ENCODE measurements at regions not wholly inside any gene's neighbourhood (a gene's known extent, or its start where the extent isn't known, plus 50 kb on each side); places are given as distances from the start of the nearest gene placed in this dataset.
"Not testable (repeated sequence)": the region's sequence is repeated elsewhere in the genome, so short reads cannot be mapped to it uniquely, and the experiment has no call there.

DNA sequence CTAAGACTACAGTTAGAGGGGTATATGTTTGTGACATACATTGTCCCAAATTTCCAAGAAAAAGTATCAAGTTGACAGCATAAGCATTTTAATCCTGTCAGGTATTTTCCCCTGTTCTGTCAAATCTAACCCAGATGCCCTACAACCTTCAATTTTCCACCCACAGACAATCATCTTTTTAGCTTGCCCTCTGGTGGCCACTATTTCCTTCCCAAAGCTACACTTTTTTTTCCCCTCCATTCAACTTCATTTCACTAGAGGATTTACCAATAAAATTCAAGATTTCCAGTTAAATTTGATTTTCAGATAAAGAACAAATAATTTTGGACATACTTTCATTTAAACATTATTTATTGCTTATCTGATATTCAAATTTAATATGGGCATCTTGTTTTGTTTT is 286.6 kb downstream of the TENT5A start:
- DNase-seq (ENCODE audit: low spot score) = no peak

DNA sequence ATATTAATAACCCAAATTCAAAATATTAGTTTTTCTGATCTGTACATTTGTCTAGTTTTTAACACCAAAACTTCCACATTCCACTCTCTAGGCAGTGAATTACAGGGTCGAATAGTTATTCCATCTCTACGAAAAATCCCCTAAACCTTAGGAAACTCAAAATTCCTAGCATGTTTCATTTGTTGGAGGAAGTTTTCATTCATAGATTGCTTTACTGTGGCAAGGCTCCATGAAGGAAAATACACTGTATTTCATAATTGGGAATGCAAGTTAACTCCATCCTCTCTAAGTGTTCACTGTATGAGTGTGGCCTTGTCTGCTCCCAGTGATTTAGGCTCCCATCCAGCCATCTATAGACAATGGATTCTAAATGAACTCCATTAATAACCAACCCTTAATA is 296.1 kb downstream of the TENT5A start:
- no peak for DNase-seq (ENCODE audit: low spot score)

DNA sequence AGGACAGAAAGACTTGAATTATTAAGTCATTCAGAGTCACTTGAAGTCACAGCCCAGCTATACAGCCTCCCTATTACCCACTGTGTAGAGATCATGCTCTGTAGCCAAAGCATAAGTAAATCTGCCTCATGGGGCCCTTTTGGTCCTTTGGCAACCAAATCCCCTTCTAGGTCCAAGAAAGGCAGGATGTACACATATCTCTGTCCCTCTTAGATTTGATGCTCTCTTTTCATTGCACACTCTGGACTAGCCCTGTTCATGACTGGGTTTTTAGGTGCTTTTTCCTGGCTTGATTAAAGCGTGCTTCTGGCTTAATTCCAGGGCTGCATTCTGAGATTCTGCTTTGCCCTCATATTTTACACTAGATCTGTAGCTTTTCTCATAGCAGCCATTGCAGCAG is 296.8 kb downstream of the TENT5A start:
- no peak for DNase-seq (ENCODE audit: low spot score)

DNA sequence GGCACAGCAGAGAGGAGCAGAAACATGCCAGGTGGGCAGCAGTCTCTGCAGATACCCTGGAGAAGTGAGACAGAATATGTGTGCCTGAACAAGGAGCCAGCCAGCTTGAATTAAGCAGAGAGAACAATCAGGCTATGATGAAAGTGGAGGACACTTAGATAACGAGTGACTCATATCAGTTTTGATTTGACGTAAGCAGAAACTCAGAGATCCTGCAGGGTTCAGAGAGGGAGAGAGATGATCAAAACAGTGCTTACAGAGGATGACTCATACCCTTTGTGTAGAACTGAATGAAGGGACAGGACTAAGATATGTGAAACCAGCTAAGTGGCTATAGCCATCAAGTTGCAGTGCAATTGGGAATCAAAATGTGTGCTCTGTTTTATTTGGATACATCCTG is 300.7 kb downstream of the TENT5A start:
- peak; percentile 85 for DNase-seq (ENCODE audit: low spot score)

DNA sequence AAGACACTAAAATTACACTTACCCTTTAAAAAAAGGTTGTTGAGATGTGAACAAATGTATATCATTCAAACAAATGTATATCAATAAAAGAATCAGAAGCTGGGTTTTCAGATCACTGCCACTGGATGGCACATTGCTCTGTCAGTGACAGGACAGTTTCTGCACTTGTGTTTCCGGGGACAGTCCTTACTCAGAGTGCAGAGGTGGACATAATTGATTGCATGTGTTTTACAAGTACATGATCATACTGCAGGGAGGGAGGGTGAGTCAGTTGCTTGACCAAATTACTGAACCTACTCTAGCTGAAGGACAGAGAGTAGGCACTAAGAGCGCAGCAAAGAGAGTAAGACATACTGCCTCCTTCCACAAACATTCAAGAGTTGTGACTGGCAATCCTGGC is 302.3 kb downstream of the TENT5A start:
- DNase-seq (ENCODE audit: low spot score) = no peak

DNA sequence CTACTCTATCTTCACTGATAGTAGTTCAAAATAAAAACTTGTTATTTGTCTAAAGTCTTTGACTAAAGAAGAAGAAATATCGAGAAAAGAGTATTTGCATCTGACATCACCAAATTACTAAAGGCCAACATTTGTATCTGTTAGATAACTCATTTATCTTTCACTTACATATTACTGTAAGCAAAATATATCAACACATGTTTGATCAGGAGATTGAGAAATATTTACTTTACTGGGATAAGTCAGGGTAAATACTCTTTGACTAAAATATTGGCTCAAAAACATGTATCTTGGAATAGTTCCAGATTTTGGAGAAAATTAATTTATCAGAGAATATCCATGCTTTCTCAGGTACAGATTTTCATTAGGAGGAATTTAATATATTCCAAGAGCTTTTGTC is 306.0 kb downstream of the TENT5A start:
- no peak for DNase-seq (ENCODE audit: low spot score)

DNA sequence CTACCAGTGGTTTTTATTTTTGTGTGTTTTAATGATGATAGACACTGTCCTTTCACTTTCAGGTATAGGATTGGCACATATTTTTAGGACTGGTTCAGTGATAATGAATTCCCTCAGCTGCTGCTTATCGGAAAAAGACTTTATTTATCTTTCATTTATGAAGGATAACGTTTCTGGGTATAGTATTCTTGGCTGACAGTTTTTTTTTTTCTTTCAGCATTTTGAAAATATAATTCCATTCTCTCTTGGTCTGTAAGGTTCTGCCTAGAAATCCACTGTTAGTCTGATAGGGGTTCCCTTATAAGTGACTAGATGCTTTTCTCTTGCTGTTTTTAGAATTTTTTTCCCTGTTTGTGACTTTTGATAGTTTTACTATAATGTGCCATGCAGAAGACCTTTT is 313.1 kb downstream of the TENT5A start:
- DNase-seq (ENCODE audit: low spot score) = no peak

DNA sequence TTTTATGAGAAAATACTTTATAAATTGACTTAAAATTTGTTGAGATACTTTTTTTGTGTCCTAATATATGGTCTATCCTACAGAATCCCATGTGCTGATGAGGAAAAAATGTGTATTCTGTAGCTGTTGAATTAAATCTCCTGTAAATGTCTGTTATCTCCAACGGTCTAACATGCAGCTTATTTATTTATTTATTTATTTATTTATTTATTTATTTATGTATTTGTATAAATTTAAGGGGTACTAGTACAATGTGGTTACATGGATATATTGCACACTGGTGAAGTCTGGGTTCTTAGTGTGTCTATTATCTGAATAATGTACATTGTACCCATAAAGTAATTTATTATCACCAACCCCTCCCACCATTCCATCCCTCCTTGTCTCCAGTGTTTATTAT is 315.5 kb downstream of the TENT5A start:
- DNase-seq (ENCODE audit: low spot score) = no peak

DNA sequence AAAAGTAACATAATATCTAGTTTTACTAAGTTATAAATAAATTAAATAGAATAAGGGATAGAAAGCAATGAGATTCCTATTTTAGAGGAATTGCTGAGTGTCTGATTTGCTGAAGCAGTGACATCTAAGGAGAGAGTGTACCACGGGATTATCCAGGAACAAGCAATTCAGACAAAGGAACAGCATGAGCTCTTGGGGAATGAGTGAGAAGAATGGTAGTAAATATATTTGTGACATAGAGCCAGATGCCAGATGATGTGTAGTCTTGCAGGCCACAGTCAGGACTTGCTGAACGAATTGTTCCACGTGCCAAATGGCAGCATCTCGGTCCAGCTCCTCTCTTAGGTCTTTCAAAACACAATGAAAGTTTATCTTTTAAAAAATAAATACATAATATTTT is 339.2 kb downstream of the TENT5A start:
- DNase-seq (ENCODE audit: low spot score) = no peak

DNA sequence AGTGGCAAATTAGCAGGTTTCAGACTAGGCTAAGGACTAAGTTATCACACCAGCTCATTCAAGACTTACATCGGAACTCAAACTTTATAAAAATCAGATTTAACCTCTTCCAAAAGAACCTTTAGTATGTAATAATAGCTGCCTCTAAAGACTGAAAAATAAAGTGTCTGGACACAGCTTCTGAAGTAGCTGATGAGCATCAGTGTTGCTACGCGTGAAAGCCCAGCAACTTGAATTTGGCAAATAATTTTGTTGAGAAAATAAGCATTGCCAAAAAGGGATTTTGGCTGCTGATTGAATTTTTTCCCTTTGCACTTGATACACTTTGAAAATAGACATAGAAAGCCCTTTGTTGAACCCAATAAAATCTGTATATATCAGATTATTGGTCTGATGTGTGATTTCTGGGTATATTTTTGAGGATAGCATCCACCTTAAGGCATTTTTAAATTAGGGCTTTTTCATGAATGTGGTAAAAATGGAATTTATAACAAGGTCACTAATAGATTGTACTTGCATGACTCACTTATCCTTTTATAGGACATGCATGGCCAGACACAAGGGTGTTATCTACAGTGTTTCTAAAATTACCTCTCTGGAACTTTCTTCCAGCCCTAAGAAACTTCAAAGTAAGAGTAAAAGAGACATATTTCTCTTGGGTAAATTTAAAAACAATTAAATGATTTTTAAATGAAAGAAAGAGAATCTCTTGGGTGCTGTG is 350.4 kb downstream of the TENT5A start:
- peak; percentile 42 for DNase-seq (ENCODE audit: low spot score)

DNA sequence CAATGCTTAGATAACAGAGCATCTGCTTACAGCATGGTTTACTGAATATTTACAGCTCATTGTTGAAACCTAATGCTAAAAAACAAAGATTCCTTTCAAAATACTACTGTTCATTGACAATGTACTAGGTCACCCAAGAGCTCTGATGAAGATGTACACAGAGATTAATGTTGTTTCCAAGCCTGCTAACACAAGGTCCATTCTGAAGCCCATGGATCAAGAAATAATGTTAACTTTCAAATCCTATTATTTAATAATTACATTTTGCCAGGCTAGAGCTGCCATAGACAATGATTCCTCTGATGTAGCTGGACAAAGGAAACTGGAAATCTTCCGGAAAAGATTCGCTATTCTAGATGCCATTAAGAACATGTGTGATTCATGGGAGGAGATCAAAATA is 355.6 kb downstream of the TENT5A start:
- peak; percentile 2 for DNase-seq (ENCODE audit: low spot score)

DNA sequence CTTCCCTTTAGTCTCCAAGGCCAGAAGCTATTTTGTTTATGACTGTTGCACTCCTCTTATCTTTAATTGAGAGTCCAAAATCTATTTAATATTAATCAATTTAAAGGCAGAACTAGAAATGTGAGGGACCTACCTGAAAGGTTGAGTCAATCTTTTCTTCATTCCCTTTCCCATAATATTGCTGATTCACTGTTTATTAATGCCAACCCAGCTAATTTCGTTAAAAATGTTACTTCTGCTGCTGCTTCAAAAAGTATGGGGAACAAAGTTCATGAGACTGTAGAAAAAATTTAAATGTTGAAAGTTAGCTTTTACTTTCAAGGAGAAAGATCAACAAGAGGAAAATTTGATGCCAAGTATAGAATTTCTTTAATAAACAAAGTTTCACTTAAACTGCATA is 365.3 kb downstream of the TENT5A start:
- no peak for DNase-seq (ENCODE audit: low spot score)

DNA sequence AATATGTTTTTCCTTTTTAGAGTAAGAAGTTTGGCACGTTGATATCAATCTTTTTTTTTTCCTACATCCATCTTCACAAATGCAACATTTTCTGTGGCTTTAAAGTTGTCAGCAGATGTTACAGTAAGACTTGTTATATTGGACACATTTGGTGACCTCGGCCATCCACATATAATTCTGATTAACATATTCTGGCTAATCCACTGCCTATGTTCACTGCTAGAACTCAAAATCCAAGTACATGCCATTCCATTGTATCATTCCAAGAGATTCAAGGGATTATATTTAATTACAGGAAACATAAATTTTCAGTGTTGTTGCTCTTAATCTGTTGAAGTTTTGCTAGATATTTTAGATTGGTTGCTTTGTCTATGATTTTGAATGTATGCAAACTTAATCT is 367.6 kb downstream of the TENT5A start:
- no peak for DNase-seq (ENCODE audit: low spot score)

DNA sequence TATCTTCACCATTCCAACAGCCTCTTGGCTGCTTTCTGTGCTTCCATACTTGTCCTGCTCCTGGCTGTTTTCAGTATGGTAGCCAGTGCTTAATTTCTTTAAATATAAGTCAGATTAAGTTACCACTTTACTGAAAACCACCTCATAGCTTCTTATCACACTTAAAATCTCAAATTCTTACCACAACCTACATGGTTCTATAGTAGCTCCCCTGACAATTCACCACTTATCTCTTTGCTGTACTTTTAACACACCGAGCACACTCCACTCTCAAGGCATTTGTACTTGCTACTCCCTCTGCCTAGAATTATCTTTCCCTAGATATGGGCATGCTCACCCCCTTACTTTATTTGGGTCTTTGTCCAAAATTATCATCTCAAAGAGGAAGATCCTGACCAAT is 369.0 kb downstream of the TENT5A start:
- no peak for DNase-seq (ENCODE audit: low spot score)

DNA sequence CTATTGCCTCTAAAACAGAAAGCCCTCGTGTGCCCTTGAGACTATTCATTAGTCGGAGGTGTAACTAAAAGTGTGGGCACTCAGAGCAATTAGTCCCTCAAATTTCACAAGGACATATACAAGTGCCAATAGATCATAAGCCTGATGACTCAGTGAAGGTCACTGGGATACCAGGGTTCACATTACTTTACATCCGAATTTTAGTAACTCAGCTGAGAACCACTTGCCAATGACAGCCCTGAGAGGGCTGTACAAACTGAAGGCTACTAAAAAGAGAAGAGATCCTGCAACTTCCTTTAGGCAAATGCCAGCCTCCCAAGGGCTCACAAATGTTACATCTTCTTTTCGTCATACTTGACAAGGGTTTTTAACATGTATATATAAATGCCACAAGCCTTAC is 369.6 kb downstream of the TENT5A start:
- DNase-seq (ENCODE audit: low spot score) = no peak

DNA sequence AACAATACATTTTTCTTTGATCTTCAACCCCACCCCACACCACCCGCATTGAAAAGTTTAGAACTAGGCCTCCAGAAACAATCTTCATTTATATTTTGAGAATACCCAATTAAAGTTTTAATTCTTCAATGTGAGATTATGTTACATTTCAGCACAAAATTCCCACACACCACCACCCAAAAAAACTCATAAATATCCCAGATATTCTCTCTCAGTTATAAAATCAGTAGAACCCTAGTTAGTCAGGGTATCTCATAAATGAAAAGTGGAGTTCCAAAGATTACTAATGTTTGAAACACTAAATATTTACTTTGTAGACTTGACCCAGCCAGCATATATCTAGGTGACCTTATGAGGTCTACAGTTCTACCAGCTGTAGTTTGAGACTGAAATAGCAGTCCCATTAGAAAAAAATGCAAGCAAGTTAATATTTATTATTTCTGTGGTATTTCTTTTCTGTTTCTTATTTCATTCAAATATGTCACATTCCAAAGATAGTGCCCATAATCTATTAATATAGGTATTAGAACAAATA is 371.0 kb downstream of the TENT5A start:
- no peak for DNase-seq (ENCODE audit: low spot score)

DNA sequence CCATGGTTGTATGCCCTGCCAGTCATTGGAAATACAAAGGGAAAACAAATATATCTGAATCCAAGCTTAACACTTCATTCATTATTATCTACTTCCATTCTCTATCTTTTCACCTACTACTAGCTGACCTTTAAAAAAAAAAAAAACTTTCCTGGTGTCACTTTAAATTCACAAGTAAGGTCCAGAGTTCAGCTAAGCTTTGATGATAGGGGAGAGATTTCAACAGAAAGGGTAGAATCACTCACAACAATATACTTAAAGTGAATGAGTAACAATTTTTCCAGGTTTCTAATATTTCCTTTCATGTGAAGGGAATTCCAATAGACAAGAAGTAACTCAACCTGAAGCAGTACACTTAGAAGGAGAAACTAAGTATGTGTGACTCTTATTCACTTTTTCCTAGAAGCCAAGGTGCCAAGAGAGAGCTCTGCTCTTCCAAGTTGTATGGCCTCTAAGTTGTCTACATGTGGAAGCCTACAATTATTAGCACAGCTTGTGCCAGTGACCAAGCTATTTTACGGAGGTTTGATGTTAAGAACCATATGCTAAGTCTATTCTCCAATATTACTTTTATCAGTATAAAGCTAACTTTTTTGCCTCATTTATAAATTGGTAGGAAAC is 371.7 kb downstream of the TENT5A start:
- no peak for DNase-seq (ENCODE audit: low spot score)

DNA sequence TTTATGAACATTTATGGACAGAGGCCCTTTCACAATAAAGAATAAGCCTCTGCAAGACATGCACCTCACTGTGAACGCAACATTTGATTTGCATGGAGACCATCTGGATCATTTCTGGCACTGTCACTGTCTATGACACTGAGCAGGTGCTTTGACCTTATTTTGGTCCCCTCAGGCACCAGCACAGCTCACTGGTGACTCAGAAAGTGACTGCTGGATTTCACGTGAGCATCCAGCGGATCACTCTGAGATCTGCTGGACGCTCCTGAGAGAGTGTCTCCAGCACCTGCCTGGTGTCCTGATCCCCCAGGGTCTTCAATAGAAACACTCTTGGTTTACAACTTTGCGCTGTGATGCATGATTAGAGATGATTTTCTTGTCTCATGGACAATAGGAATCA is 375.7 kb downstream of the TENT5A start:
- DNase-seq (ENCODE audit: low spot score) = no peak

DNA sequence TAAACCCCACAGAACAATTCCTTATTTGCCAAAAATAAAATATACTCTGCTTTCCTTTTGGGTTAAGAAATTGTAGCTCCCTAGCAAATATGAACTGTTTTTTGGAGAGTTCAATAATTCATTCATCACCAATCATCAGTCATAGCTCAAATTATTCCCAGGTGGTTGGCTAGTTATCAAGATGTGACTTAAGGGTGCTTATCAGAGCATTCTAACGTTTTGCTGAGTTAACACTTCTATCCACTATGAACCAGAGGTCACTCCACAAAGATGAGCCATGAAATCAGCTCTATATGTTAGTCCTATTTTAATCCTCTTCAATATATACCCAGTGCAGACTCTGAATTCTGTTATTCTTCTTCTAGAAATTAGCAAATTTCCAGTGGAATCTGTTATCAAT is 379.1 kb downstream of the TENT5A start:
- no peak for DNase-seq (ENCODE audit: low spot score)

DNA sequence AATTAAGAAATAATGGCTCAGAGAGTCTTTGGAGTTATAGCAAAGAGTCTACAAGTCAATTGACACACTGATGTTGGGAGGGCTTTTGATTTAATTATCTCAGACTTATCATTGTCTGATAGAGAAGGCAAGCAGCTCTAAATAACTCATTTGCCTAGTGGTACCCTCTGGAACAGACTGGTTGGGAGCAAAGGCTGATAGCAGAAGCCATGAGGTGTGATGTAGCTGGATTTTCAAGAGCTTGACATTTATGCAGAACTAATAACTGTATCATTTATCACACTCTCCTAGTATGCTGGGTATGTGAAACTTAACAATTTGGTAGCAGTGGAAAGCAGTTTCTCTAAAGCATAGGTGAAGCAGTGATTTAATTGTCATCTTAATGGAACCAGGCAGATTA is 380.6 kb downstream of the TENT5A start:
- DNase-seq (ENCODE audit: low spot score) = no peak

DNA sequence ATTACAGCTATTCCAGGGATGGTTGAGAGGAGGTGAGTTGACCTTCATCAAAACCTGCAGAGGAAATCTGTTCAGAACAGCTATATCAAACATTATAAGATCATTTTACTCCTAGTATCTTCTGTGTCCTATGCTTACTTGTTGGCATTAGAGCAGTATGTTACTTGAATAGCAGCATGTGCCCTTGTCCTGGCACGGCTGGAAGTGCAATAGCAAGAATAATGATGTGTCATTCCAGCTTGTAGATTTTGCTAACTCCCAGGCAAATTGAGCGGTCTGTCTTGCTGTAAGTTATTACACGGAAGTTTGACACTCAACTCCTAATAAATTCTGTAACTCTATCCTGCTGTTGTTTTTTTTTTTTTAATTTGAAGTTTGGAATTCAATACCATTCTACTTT is 385.5 kb downstream of the TENT5A start:
- DNase-seq (ENCODE audit: low spot score) = no peak

DNA sequence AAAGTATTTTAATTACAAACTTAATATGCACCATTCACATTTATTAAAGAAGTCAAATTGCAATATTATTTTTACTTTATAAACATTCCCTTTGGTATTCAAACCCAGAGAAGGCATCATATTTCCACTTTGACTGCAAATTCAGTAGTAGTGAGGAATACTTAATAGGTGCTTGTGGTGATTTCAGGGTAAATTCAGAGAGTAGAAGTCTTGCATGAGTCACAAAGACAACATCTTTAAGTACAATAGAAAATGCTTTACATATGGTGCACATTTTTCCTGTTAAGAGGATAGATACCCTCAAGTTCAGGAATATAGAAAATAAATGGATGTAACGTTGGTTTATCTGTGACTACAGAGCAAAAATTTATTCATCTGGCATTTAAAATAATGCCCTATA is 390.2 kb downstream of the TENT5A start:
- no peak for DNase-seq (ENCODE audit: low spot score)

DNA sequence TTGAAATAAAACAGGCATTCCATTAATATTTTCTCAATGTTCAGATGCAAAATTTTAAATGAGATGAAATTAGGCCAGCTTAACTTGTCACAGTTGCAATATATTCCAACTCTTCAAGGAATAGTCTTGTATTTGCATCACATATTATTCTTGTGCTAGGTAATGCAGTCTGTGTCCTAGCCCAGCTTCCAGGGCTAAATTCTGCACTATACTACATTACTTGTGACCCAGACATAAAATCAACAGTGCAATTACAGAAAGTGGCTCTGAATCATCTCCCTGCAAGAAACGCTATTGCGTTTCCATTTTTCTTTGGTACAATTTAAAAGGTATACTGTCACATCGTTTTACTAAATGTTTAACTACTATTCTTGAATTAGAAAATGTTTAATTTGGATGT is 399.2 kb downstream of the TENT5A start:
- no peak for DNase-seq (ENCODE audit: low spot score)

DNA sequence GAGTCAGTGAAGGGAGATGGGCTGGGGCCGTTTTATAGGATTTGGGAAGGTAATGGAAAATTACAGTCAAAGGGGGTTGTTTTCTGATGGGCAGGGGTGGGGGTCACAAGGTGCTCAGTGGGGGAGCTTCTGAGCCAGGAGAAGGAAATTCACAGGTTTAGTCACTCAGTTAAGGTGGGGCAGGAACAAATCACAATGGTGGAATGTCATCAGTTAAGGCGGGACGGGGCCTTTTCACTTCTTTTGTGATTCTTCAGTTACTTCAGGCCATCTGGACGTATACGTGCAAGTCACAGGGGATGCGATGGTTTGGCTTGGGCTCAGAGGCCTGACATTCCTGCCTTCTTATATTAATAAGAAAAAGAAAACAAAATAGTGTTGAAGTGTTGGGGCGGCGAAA is 408.5 kb downstream of the TENT5A start:
- DNase-seq (ENCODE audit: low spot score) = not testable (repeated sequence)
